WTC11 (cell line): ENCODE measurements at regions not wholly inside any gene's neighbourhood (a gene's known extent, or its start where the extent isn't known, plus 50 kb on each side); places are given as distances from the start of the nearest gene placed in this dataset.
"Not testable (repeated sequence)": the region's sequence is repeated elsewhere in the genome, so short reads cannot be mapped to it uniquely, and the experiment has no call there.

Source experiments
- ATF3 ChIP-seq: sonication (generic); formaldehyde crosslinking; conservative IDR thresholded peaks from 2 replicates; pipeline ENCODE4 v1.8.1; 2022; ENCODE audit warnings: mild to moderate bottlenecking, missing genetic modification reagents
- TF ChIP-seq, protein P1 (sequence below): fragments of 200-600 bp; IDR thresholded peaks from 2 replicates; pipeline ENCODE4 v1.8.0; 2022; ENCODE audit warnings: antibody characterized with exemption

- TF ChIP-seq ATF3 (CRISPR knock-in tag) = not testable (repeated sequence)
- TF ChIP-seq, protein P1, sequence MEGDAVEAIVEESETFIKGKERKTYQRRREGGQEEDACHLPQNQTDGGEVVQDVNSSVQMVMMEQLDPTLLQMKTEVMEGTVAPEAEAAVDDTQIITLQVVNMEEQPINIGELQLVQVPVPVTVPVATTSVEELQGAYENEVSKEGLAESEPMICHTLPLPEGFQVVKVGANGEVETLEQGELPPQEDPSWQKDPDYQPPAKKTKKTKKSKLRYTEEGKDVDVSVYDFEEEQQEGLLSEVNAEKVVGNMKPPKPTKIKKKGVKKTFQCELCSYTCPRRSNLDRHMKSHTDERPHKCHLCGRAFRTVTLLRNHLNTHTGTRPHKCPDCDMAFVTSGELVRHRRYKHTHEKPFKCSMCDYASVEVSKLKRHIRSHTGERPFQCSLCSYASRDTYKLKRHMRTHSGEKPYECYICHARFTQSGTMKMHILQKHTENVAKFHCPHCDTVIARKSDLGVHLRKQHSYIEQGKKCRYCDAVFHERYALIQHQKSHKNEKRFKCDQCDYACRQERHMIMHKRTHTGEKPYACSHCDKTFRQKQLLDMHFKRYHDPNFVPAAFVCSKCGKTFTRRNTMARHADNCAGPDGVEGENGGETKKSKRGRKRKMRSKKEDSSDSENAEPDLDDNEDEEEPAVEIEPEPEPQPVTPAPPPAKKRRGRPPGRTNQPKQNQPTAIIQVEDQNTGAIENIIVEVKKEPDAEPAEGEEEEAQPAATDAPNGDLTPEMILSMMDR = not testable (repeated sequence)
Observed at GRCh38 chr10:30697221-30697620, 67.7 kb upstream of the LYZL2 start.
